GM13976 (cell line): ENCODE measurements at regions not wholly inside any gene's neighbourhood (a gene's known extent, or its start where the extent isn't known, plus 50 kb on each side); places are given as distances from the start of the nearest gene placed in this dataset.

ENCODE experiments used
- DNase-seq: peaks from one replicate; pipeline ENCODE4 v3.0.0; 2012; ENCODE audit warnings: low spot score
- CTCF ChIP-seq: IDR thresholded peaks from 2 replicates; pipeline ENCODE4 v1.5.1; 2012; ENCODE audit warnings: borderline replicate concordance, mild to moderate bottlenecking; ENCODE audit not compliant: insufficient read depth; ENCODE audit errors: extremely low read depth, missing control alignments, control extremely low read depth
- in situ Hi-C: fragments of 300-500 bp; cut with MboI; formaldehyde crosslinking; loops from one replicate; pipeline ENCODE4 v1.12.0; 2022; ENCODE audit warnings: low sequenced_read_pairs, mixed read lengths, inconsistent platforms; ENCODE audit not compliant: unreplicated experiment

- no peak for TF ChIP-seq CTCF
- no peak for DNase-seq
- in situ Hi-C loops = no loop called here
Measured at GRCh38 chr16:87238361-87238715, 78.9 kb downstream of the C16orf95 start.

- no peak for TF ChIP-seq CTCF
- no peak for DNase-seq
- in situ Hi-C loops = no loop called here
Measured at GRCh38 chr16:87239545-87239944, 77.6 kb downstream of the C16orf95 start.

- in situ Hi-C loops = no loop called here
- DNase-seq = no peak
Measured at GRCh38 chr16:87240211-87241136, 76.7 kb downstream of the C16orf95 start.

GRCh38 chr16:87241137-87241771, 75.9 kb downstream of the C16orf95 start:
- TF ChIP-seq CTCF = no peak

More at GRCh38 chr16:87240211-87241136, 76.7 kb downstream of the C16orf95 start:
- TF ChIP-seq CTCF = no peak

GRCh38 chr16:87243478-87243877, 73.7 kb downstream of the C16orf95 start:
- in situ Hi-C loops = no loop called here
- DNase-seq = no peak
- no peak for TF ChIP-seq CTCF

More at GRCh38 chr16:87241137-87241771, 75.9 kb downstream of the C16orf95 start:
- in situ Hi-C loops = no loop called here
- no peak for DNase-seq

- in situ Hi-C loops = no loop called here
- no peak for TF ChIP-seq CTCF
- DNase-seq = no peak
Measured at GRCh38 chr16:87244636-87245197, 72.5 kb downstream of the C16orf95 start.
